Ovary (tissue), 7 donors: ENCODE measurements at regions not wholly inside any gene's neighbourhood (a gene's known extent, or its start where the extent isn't known, plus 50 kb on each side); places are given as distances from the start of the nearest gene placed in this dataset.

ENCODE experiments used
- DNase-seq, 5 donors: peaks; one replicate each; pipeline ENCODE4 v3.0.0-alpha.2; 2019 to 2020
- H3K27ac ChIP-seq, 2 donors: fragments of 200-600 bp; one replicate each; pipeline versions ENCODE4 v1.5.1 to v1.8.0; 2019 to 2022
- H3K27me3 ChIP-seq: fragments of 200-600 bp; one replicate; pipeline ENCODE4 v1.8.0; 2022
- H3K36me3 ChIP-seq: fragments of 200-600 bp; sonication (generic); one replicate; pipeline ENCODE4 v1.5.1; 2019
- H3K4me1 ChIP-seq: one replicate; pipeline ENCODE4 v1.8.1; 2013; ENCODE audit warnings: mild to moderate bottlenecking, moderate library complexity; ENCODE audit not compliant: insufficient read depth
- H3K4me3 ChIP-seq: fragments of 200-600 bp; sonication (generic); one replicate; pipeline ENCODE4 v1.5.1; 2017
- H3K9me3 ChIP-seq, 2 donors: fragments of 200-600 bp in 1 of 2; sonication (generic) in 1 of 2; one replicate each; pipeline versions ENCODE4 v1.5.1 to v1.8.1; 2013 to 2019; ENCODE audit warnings: mild to moderate bottlenecking in 1 of 2, moderate library complexity in 1 of 2
- EP300 ChIP-seq: sonication (generic); formaldehyde crosslinking; IDR thresholded peaks from one replicate; pipeline ENCODE4 v1.6.1; 2017; ENCODE audit warnings: antibody characterized with exemption
- POLR2A ChIP-seq: fragments of 450-650 bp; IDR thresholded peaks from one replicate; pipeline ENCODE4 v1.6.1; 2017; ENCODE audit warnings: antibody characterized with exemption, mild to moderate bottlenecking, moderate library complexity
- WGBS, 3 donors: extraction: QIAGEN DNeasy Blood & Tissue Kit in 1 of 3; methylation state at CpG; one replicate each; pipeline versions ENCODE4 v1.1.5 to v1.1.7; 2013 to 2017; 5-methylcytosine and 5-hydroxymethylcytosine counted together
- intact Hi-C, 4 donors: fragments of 100-400 bp; cut with DNase I; formaldehyde crosslinking; loops; one replicate each; pipeline versions ENCODE4 v1.11.0 to v1.15.1; 2022 to 2023
- TF ChIP-seq, protein P1 (sequence below), 3 donors: fragments of 450-650 bp in 2 of 3; fragments of 200-600 bp in 1 of 3; IDR thresholded peaks; one replicate each; pipeline versions ENCODE4 v1.5.1 to v1.8.0; 2016 to 2022; ENCODE audit warnings: antibody characterized with exemption in 3 of 3, mild to moderate bottlenecking in 1 of 3
- donor health status: DM: no; HTN: no; CAD: no; lungs with moderate emphysema.
- donor health status: DM: no; HTN: no; CAD: no.
- donor health status: Bipolar disorder and iron deficiency.
- donor health status: DM: no; HTN: no; CAD: no.
- donor health status: DM: yes; HTN: yes; CAD: no.

DNA sequence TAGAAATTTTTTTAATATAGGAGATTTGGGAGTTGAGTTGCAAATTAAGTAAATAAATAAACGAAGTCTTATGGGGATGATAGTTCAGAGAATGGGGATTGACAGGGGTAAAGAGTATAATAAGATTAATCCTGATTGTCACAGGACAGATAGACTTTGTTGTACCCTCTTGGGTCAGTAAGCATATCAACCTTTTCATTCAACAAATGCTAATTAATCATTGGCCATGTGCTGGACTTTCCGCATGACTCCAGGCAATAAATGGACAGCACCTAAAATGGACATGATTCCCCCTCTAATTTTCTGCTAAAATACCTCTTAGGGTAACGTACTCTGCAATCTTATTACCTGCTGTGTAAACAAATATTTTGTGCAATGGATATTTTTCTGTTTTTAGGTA, 1331.1 kb upstream of the ADGRL3 start:
- no peak for DNase-seq
- intact Hi-C loops, result no loop called here
- TF ChIP-seq, protein P1, sequence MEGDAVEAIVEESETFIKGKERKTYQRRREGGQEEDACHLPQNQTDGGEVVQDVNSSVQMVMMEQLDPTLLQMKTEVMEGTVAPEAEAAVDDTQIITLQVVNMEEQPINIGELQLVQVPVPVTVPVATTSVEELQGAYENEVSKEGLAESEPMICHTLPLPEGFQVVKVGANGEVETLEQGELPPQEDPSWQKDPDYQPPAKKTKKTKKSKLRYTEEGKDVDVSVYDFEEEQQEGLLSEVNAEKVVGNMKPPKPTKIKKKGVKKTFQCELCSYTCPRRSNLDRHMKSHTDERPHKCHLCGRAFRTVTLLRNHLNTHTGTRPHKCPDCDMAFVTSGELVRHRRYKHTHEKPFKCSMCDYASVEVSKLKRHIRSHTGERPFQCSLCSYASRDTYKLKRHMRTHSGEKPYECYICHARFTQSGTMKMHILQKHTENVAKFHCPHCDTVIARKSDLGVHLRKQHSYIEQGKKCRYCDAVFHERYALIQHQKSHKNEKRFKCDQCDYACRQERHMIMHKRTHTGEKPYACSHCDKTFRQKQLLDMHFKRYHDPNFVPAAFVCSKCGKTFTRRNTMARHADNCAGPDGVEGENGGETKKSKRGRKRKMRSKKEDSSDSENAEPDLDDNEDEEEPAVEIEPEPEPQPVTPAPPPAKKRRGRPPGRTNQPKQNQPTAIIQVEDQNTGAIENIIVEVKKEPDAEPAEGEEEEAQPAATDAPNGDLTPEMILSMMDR (IDR thresholded peaks at IDR 0.05), result no peak
- TF ChIP-seq POLR2A (no peak), EP300 (no peak)

DNA sequence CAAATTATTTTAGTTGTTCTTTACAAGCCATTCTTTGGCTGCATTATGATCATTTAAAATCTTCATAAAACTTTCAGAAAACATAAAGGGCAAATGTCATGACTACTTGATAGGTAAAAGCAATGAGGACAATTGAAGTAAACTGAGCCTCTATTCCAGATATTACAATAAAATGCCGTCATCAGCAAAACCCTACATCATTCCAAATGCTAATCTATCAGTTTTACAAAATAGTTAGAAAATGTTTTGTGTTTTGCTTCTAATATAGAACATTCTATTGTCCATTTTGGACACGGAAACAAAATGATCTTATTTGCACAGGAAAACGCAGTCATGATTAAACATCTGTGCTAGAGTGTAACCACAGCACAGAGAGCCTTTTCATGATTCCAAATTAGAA, 1330.6 kb upstream of the ADGRL3 start:
- Histone ChIP-seq H3K36me3 (no peaks in the 10 kb centered on the region), H3K4me1 (no peaks in the 10 kb centered on the region), H3K27me3 (no peaks in the 10 kb centered on the region), H3K9me3 (no peaks in the 10 kb centered on the region), H3K4me3 (no peak overlapping the region), H3K27ac (no peak overlapping the region)
- intact Hi-C loops, result no loop called here
- DNase-seq, result no peak
- TF ChIP-seq EP300, result no peak
- TF ChIP-seq, protein P1 (IDR thresholded peaks at IDR 0.05), result no peak
- WGBS, 3 donors, result 78 to 87% (median 81%) methylated on average over 3 of the region's 3 CpGs

More for the DNA sequence above, 1331.1 kb upstream of the ADGRL3 start:
- 73 to 86% (median 75%) methylated on average over 3 of the region's 3 CpGs for WGBS, 3 donors
- Histone ChIP-seq H3K9me3 (no peaks in the 10 kb centered on the region), H3K4me3 (no peak overlapping the region), H3K36me3 (no peaks in the 10 kb centered on the region), H3K27me3 (no peaks in the 10 kb centered on the region), H3K4me1 (no peaks in the 10 kb centered on the region), H3K27ac (no peak overlapping the region)

DNA sequence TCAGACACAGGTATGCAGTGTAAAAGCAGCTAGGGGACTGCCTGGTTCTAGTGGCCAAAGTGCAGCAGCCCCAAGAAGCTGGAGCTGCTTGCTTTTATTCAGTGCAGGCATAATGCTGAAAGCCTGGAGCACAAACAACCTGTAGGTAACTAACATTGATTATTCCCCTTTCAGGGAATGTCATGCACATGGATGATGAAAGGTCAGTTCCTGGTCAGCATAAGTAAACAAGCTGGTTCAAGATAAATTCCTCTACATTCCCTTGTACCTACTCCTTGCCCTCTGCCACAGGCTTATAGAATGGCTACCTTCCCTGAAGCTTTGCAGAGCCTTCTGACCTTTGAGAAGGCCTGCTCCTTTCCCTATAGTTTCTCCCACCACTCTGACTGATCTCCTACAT, 1318.5 kb upstream of the ADGRL3 start:
- no peak overlapping the region for H3K27ac ChIP-seq
- H3K27me3 ChIP-seq, result no peaks in the 10 kb centered on the region
- no peak for DNase-seq
- H3K9me3 ChIP-seq, result no peaks in the 10 kb centered on the region
- intact Hi-C loops, result no loop called here
- H3K4me1 ChIP-seq, result no peaks in the 10 kb centered on the region
- no peak overlapping the region for H3K4me3 ChIP-seq
- no peaks in the 10 kb centered on the region for H3K36me3 ChIP-seq
- TF ChIP-seq, protein P1 (IDR thresholded peaks at IDR 0.05), result no peak
- no peak for TF ChIP-seq EP300
- no peak for TF ChIP-seq POLR2A

DNA sequence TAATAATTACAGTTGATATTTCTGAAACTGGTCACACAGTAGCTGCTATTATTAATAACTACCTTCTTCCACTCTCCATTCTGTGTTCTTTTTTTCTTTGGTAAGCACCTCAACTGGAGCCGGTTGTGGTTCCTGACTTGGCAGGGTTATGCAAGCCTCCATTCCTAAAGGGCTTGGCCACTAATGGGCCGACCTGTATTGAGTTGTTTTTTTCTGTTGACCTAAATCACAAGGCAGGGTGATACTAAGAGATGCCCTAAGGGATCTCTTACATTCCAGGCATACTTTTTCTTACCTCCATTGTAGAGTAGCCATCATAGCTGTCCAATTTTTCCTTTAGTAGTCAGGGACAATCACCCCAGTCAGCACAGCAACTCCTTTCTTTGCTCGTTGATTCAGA, 1295.8 kb upstream of the ADGRL3 start:
- H3K27me3 ChIP-seq, result no peaks in the 10 kb centered on the region
- intact Hi-C loops, result no loop called here
- TF ChIP-seq, protein P1 (IDR thresholded peaks at IDR 0.05), result no peak
- TF ChIP-seq EP300, result no peak
- no peak for TF ChIP-seq POLR2A
- no peaks in the 10 kb centered on the region for H3K4me1 ChIP-seq
- no peaks in the 10 kb centered on the region for H3K9me3 ChIP-seq
- H3K36me3 ChIP-seq, result no peaks in the 10 kb centered on the region
- no peak overlapping the region for H3K27ac ChIP-seq
- H3K4me3 ChIP-seq, result no peak overlapping the region
- no peak for DNase-seq
- 46 to 66% (median 52%) methylated on average over 3 of the region's 3 CpGs for WGBS, 3 donors

DNA sequence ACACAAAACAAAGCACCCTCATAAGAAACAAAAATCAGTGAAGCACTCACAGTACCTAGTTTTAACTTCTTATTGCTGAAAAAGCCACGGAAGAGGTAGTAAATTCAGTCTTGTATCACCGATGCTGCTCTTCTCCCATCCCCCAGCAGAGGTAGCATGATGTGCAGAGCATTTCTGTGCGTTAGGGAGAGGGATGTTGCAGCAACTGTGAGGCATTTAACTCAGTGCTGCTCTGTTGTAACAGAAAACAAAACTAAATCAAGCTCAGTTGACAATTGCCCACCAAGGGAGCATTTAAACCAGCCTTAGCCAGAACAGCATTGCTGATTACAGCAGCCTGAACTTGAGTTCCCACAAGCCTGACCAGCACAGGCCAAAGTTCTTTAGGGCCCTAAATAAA, 1279.7 kb upstream of the ADGRL3 start:
- no peak overlapping the region for H3K4me3 ChIP-seq
- H3K27me3 ChIP-seq, result no peaks in the 10 kb centered on the region
- H3K9me3 ChIP-seq, result no peaks in the 10 kb centered on the region
- H3K4me1 ChIP-seq, result no peaks in the 10 kb centered on the region
- no peaks in the 10 kb centered on the region for H3K36me3 ChIP-seq
- intact Hi-C loops, result no loop called here
- no peak overlapping the region for H3K27ac ChIP-seq
- TF ChIP-seq, protein P1 (IDR thresholded peaks at IDR 0.05), result no peak
- TF ChIP-seq POLR2A (no peak), EP300 (no peak)
- WGBS, 3 donors, result 9 to 19% (median 14%) methylated on average over 3 of the region's 3 CpGs
- DNase-seq, result no peak
